GM18505 (cell line): ENCODE measurements at regions not wholly inside any gene's neighbourhood (a gene's known extent, or its start where the extent isn't known, plus 50 kb on each side); places are given as distances from the start of the nearest gene placed in this dataset.

Experiments
- ATAC-seq: cut with Tn5 transposase; IDR thresholded peaks from one replicate; pipeline ENCODE4 v1.9.1; 2021; ENCODE audit not compliant: unreplicated experiment
- POLR2A ChIP-seq: IDR thresholded peaks from 4 replicates; pipeline ENCODE4 v1.6.1; 2011; ENCODE audit warnings: borderline replicate concordance; ENCODE audit not compliant: insufficient read depth, insufficient read length; ENCODE audit errors: extremely low read depth

GRCh38 chr6:100168148-100168547, 174.1 kb upstream of the MCHR2 start:
- no peak for ATAC-seq
- no peak for TF ChIP-seq POLR2A

- no peak for TF ChIP-seq POLR2A
- ATAC-seq: no peak
These were observed 173.6 kb upstream of the MCHR2 start for GRCh38 chr6:100167585-100167984.

- no peak for TF ChIP-seq POLR2A
These were observed 172.9 kb upstream of the MCHR2 start for GRCh38 chr6:100166956-100167355.

GRCh38 chr6:100165442-100165841, 171.4 kb upstream of the MCHR2 start:
- no peak for TF ChIP-seq POLR2A
- no peak for ATAC-seq

More at GRCh38 chr6:100166956-100167355, 172.9 kb upstream of the MCHR2 start:
- ATAC-seq: no peak

GRCh38 chr6:100163035-100163434, 169.0 kb upstream of the MCHR2 start:
- no peak for TF ChIP-seq POLR2A
- no peak for ATAC-seq

- TF ChIP-seq POLR2A: no peak
- ATAC-seq: no peak
These were observed 167.9 kb upstream of the MCHR2 start for GRCh38 chr6:100161782-100162365.

- ATAC-seq: no peak
- TF ChIP-seq POLR2A: no peak
These were observed 166.9 kb upstream of the MCHR2 start for GRCh38 chr6:100160930-100161329.

GRCh38 chr6:100155141-100155540, 161.1 kb upstream of the MCHR2 start:
- TF ChIP-seq POLR2A: no peak
- ATAC-seq: no peak

GRCh38 chr6:100153636-100154275, 159.7 kb upstream of the MCHR2 start:
- no peak for TF ChIP-seq POLR2A
- ATAC-seq: no peak

GRCh38 chr6:100152201-100152600, 158.2 kb upstream of the MCHR2 start:
- no peak for ATAC-seq
- no peak for TF ChIP-seq POLR2A

- ATAC-seq: no peak
- TF ChIP-seq POLR2A: no peak
These were observed 151.0 kb upstream of the MCHR2 start for GRCh38 chr6:100144991-100145390.

- ATAC-seq: no peak
- TF ChIP-seq POLR2A: no peak
These were observed 144.5 kb upstream of the MCHR2 start for GRCh38 chr6:100138346-100139022.

- TF ChIP-seq POLR2A: no peak
- no peak for ATAC-seq
These were observed 143.7 kb upstream of the MCHR2 start for GRCh38 chr6:100137759-100138158.

GRCh38 chr6:100136590-100136989, 142.6 kb upstream of the MCHR2 start:
- ATAC-seq: no peak

More at GRCh38 chr6:100136590-100136989, 142.6 kb upstream of the MCHR2 start:
- no peak for TF ChIP-seq POLR2A
